NCI-H2107 (cell line): ENCODE measurements at regions not wholly inside any gene's neighbourhood (a gene's known extent, or its start where the extent isn't known, plus 50 kb on each side); places are given as distances from the start of the nearest gene placed in this dataset.

Experiments used
- DNase-seq: peaks from one replicate; lab custom pipeline; 2025; lab: John Stamatoyannopoulos, UW

DNA sequence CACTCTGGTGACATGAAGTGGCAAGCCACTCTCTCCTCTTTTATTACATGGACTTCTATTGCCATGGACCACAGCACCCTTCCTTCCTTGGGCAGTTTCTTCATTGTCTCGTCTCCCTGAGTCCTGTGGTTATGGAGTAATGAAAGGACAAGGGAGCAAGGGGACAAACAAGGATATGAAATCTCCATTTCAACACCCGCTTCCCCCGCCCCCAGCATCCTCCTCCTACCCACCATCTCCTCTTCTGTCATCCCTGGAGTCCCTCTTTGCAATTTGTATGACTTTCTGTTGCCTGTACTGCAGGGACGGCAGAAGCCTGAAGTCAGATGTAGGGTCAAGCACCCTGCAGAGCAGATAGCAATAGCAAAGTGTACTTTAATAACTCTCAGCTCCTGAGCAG lies 300.7 kb upstream of the CLINT1 start:
- DNase-seq, result no peak

DNA sequence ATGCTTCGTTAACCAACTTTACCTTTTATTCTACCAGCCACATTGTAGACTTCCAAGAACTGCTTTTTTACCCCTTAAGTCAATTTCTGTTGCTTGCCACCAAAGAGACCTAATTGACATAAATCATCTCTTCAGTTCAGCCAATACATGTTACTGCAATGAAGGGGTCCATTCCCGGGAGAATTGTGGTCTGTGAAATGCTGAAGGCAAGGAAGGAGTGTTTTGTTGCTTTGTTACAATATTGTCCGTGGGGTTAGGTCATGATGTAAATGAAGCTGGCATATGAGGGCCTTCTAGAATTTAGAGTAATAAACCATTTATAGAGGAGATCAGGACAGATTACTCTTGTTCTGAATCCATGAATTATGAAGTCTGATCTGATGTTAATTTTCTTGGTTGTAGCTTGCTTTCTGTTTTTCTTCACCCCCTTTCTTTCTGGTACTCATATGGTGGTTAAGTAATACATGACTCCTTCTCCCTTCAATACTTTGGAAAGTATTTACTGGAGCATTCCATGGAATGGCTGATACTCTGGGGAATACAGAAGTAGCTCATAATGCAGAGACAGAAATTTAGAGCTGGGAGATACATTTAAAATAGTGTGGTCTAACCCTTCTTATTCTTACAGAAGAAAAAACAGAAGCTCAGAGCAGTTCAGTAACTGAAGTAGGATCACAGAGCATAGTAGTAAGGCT lies 297.0 kb upstream of the CLINT1 start:
- no peak for DNase-seq

DNA sequence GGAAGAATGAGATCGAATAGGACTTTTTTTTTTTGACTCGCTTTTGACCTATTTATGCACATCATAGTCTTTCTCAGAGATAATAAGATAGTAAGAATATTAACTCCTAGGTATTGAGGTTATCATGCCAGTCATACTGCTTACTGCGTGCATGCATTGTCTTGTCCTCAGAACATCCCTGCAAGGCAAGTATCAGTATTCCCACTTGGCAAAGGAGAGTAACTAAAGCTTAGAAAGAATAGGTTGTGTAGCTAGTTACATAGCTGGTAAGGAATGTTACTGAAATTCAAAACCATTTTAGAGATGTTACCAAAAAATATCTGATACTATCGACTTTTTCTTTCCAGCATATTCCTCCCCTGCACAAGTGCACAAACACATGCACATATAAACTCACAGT lies 296.1 kb upstream of the CLINT1 start:
- no peak for DNase-seq

DNA sequence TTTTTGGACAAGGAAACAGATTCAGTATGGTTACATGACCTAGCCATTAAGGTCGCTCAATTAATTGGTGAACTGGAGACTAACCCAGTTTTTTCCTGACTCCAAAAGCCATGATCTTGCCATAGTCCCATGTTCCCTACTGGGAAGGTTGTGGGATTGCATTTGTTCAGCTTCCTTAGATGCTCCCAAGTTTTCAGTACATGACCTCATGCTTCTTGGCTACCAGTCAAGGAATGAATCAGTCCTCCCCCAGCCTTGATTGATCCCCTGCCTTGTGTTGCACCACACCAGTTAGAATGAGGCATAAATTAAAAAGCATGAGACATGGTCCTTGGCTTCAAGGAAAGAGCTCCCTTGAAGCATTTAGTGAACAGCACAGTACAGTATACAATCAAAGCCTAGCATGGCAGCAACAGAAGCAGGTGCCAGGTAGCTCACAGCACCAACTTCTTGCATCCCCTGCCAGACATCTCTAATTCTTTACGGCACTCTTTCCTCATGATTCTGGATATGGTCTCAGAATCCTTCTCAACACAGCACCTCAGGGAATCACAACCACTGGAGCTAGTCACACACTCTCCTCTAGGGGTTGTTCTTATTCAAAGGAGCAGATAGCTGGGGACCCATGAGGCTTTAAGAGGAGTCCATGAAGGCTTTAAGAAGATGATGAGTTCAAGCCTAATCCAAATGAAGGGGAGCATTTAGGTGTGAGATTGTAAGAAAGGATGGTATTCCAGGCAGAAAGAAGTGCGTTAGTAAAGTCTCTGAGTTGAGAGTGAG lies 295.5 kb upstream of the CLINT1 start:
- DNase-seq, result no peak

DNA sequence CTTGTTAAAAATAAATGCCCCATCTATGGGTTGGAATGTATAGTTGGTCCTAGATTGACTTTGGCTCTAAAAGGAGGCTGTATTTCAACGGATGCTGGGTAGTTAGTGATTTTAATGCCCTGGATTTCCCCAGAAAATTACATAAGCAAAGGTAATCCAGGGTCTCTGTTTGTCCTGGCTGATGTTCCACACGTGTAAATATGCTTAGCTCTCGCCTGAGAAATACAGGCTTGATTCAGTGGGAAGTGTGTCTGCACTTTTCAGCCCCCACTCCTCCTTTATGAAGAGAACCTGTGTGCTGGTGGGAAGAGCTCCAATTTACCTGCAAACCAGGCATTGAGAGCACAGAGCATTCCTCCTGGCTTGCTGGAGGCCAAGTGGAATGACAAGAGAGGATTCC lies 294.6 kb upstream of the CLINT1 start:
- DNase-seq, result no peak

DNA sequence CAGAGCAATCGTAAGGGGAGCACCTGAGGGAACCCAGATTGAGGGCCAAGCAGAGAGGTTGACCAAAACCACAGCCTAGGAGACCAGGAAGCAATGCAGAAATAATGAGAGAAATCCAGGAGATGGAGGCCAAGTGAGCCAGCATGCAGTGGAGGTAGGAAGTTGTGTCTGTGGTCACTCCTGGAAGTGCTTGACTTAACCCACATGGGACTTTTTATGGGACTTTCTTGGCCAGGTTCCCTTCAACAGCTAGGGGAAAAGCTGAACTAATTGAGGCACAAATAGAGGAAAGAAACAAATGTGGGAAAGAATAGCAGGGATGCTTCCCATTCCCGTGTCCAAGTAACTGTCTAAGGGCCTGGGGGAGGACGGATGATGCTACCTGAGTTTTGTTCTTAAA lies 293.2 kb upstream of the CLINT1 start:
- no peak for DNase-seq

DNA sequence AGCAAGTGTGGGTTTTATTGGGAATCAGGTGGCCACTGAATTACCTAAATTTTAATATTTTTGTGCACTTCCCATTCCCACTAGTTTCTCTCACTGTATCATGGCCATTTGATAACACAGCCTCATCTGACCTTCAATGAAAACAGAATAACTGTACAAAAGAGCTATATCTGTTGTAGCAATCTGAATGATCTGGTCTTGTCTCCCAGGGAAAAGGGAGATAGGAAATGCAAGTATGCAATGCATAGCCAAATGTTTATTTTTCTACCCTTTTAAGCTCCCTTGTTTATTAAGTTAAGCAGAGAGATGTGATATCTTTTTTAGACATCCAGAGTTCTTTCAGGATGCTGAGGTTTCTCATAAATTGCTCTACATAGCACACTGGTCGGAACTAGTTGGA lies 288.3 kb upstream of the CLINT1 start:
- DNase-seq, result no peak

DNA sequence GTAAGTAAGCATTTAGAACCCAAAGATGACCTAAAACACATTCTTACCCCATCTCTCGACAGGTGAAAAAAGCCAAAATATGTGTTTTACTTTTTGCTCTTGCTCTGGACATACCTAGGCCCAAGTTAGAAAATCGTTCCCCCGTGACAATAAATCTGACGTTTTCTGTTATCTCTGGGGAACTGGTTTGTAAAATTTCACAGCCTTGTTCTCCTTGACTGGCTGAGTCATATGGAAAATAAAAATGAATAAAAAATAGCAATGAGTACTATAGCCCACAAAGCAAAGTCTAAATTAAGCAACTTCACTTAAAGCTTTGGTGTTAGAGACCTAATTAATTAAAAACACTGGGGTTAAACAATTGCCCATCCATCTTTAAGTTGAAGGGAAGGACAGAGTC lies 286.9 kb upstream of the CLINT1 start:
- DNase-seq, result no peak

DNA sequence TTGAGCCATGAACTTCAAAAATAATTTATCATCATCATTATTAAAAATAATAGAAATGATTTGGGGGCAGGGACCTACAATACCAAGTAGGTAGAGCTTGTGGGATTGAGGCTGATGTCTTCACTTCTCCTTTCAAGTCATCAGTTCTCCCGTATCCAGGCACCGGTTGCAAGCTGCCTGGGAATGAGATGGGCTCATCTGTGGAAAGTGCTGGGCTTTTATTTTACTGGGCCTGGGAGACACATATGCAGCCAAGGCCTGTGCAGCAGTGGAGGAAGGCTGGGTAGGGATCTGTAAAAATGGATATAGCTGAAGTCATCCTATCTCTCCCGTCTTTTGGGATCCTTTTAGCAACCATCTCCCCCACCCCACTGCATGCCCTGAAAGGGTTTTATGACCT lies 284.1 kb upstream of the CLINT1 start:
- no peak for DNase-seq

DNA sequence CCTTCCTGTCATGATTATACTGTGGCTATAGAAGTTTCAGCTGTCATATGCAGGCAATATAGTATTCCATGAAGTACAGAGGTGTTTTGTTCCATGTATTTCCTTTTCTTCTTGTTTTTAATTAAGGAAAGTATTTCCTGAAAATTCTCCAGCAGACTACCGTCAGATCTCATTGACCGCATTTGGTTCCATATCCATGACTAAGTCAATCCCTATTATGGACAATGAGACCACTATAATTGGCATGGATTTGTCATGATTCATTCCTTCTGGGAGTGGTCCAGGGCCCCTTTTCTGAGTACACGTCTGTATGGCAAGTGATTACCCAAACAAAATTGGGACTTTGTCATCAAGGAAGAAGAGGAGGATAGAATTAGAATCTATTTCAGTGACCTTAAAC lies 283.2 kb upstream of the CLINT1 start:
- no peak for DNase-seq

DNA sequence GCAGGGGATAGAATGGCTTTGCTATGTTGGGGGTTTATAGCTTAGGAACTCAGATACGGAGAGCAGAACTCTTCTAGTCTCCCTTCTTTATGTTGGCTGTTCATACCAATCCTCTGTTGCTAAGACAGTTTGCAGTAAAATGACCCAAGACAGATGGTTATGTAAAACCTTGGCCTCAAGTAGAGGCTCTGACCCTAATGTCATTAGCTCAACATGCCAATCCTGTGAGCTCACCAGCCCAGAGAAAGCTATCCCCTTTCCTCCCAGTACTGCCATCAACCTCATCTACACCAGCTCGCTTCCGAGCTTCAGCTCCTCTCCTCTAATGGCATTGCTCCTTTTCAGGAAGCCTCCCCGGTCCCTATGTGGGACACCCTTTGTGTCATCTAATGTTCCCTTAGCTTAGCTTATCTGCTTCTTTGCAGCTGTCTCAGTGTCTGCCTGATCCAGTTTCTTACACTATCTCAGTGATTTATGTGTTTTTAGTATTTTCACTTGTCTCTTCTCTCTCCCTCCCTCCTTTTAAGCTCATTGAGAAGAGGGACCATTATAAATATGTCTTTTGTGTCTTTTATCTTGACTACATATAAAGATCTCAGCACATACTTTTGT lies 281.3 kb upstream of the CLINT1 start:
- DNase-seq, result no peak

DNA sequence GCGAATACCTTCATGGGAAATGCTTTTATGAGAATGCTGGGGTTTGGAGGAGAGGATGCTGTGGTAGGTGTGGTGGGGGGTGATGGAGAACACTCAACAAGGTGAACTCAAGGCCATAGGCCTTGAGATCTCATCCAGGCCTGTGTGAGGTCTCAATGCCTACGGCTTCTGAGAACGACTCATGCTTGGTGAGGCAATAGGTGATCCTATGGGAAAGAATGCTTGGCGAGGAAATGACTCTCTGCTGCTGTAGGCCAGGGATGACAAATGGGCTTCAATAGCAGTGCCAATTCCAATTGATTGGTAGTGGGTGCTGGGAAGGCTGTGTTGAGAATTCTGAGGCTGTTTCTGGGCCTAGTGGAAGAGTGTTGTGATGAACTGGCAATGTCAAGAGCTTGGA lies 280.2 kb upstream of the CLINT1 start:
- DNase-seq, result no peak

DNA sequence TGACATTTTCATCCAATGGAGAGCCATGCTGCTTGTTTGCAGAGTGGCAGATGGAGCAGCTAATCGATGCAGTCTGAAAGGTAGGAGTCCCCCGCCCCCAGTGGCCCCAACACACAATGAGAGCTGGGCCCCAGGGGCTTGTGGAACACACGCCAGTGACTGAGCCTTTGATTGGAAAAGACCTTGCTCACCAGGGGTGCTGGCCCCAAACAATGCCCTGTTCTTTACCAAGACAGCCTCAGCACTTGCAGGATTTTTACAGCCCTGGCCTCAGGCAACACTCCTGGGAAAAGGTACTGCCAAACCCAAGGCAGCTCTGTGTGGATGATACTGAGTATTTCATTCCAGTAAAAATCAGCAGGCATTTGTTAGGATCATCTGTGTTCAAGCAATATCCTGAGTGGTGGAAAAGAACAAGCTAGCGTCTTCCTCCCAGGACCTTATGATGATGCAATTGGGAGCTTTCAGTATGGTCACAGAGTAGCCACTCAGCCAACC lies 276.8 kb upstream of the CLINT1 start:
- peak; percentile 26 for DNase-seq

DNA sequence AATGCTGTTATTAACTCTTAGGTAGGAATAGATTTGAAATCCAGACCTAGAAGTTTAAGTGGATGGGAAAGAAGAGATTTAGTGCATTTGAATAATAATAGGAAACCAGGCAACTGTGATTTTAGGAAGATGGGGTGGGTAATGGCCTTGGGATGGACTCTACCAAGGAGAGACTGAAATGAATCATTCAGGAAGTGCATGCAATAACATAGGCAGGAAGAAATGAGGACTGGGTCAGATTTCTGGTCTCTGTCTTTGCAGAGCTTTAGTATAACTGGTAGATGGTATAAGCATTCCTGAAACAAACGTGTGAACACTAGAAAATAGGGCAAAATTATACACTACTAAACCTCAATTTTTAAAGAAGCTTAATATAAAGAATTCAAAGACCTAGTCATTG lies 274.4 kb upstream of the CLINT1 start:
- DNase-seq, result no peak

DNA sequence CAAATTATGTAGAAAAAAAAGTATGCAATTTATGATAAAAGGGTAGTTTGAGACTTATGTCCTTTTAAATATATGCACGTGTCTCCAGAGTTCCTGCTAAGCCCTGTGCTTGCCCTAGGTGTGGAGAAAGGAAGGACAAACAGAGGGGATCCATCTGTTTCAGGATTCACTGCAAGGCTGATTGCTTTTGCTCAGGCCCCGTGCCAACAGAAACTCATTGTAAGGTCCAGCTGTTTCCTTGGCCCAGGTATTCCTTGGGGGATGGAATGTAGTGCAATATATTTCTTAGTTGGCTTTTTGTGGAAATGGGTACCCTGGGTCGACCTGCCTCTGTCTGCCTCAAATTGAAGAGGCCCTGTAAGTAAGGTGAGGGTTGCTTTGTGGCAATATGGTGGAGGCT lies 268.6 kb upstream of the CLINT1 start:
- no peak for DNase-seq

DNA sequence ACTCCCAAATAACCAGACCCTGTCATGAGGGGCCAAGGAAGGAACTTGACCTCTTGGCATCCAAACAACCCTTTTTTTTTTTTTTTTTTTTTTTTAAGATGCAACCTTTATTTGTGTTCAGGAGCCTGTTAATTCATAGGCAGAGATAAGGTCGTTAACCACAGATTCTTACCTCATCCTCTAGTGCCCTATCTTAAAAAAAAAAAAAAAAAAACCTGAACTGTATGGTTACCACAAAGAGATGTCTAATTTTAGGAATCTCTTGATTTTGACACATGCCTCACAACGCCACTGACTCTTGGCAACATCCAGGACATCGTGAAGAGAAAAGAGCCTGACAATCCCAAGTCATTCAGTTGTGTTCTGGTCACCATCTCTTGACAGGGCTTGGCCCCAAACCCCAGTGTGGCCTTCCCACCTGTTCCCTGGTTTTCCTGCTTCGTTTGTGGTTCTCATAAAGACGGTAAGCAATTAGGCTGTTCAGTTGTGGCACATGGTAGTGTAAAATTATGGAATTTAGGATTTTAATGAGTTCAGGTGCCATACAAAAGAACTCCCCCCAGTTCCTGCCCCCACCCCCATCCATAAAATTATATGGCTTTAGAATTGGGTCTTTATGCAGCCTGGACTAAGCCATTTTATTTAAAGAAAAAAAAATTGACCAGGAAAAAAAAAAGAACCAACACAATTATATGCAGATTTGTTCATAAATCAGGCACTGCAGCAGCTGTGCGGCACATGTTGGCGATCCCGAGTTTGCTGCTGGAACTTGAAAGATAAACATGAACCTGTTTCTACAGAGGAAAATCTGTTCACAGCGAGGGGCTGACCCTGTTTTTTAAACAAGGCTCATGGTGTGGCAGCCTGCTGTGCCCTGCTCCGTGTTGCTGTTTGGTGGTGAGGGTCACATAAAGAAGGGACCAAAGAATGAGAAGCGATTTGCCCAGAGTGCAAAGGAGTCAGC lies 267.8 kb upstream of the CLINT1 start:
- DNase-seq, result no peak

DNA sequence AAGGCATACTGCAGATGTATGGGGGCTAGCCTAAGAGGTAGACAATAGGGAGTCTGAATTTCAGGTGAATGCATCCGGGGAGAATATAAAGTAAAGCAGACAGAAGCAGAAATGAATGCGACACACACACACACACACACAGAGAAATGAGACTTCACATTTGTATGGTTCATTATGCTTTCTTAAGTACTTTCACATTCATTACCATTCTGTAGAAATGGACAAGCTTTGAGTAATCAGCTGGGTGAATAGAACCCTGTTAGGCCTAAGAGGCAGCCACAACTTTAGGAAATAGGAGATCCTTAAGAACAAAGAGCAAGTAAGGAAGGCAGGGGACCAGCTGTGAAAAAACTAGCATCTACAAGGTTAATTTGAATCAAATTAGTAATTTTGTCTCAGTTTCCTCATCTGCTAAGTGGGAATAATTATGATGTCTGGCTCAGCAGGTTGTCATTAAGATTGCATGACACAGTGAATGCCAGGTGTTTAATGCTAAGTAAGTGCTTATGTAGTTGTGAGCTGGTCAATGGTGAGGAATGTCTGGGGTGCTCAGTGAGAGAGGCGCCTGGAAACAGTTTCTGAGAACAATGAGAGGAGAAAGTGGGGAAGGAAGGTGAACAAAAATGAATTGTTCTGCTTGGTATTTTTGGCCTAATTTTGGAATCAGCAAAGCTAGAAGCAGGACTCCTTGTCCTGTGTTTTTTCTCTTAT lies 265.8 kb upstream of the CLINT1 start:
- no peak for DNase-seq

DNA sequence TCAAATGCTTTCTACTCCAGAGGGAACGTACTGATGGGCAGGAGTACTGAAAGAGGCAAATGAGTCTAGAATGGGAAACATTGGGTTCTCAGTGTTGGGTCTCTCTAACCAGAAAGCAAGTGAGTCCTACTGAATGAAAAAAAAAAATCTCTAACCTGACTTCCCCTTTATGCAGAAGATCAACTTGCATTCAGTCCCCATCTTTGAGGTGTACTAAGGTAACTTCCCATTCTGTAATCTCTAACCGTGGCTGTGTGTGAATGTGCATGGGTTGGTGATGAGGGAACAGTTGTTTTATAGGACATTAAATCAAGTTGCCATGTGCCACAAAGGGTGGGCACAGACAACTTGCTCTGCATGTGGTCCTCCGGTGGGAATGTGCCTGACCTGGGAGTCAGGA lies 264.6 kb upstream of the CLINT1 start:
- no peak for DNase-seq

DNA sequence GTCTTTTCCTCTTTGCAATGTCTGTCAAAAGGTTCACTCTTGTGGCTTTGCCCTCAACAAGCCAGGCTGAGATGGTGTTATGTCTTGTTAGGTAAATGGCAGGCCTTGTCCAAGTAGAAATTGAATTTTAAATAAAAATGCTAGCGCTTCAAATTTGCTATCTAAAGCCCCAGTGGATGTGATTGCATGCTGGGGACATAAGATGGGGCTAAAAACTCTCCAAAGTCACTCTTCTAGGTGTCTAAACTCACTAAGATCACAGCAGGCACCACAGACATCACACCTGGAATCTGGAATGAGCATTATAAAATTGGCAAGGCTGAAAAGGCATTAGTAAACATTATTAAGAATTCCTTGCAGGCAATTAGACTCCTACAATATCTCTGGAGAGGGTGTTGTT lies 262.7 kb upstream of the CLINT1 start:
- no peak for DNase-seq

DNA sequence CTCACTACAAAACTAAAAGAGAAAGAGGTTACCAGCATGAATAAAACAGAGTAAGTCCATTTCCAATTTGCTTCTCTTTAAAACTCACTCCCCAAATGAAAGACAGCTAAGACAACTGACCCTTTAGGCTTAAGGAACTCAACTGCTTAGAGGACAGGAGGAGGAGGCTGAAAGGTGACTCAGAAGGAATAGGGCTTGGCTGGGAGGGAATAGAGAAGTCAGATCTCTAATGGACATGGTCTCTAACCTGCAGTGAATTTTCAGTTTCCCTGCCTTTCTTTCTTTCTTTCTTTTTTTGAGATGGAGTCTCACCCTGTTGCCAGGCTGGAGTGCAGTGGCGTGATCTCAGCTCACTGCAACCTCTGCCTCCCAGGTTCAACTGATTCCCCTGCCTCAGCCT lies 261.8 kb upstream of the CLINT1 start:
- DNase-seq, result no peak

DNA sequence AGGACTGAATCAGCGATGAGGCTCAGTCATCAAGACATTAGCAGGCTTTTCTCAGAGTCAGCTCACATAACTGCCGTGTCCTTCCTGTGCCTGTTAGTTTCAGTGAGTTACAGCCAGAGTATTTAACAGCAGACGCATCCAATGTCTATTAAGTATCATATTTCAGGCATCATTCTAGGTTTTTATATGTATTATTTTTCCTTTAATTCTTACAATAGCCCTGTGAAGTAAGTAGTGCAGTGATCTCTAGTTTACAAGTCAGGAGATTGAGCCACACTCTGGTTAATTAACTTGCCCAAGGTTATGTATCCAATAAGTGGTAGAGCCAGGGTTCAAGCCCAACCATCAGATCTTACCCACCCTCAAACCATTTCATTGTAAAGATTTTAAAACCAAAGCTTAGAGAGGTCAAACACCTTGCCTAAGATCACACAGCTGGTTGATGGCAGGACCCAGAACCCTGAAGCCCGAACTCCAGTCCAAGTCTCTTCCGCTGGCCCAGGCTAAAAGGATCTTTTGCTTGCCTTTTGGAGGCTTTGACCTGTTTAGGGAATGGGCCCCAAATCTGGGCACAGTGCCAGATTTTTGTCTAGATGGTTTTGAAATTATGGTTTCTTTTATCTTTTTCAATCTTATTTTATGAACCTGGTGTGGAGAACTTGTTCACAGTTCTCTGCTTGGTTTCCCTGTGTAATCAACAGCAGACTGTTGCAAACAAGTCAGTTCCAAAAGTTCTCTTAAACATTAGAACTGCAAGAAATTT lies 261.2 kb upstream of the CLINT1 start:
- DNase-seq, result no peak
